ENCODE measurements at regions not wholly inside any gene's neighbourhood (a gene's known extent, or its start where the extent isn't known, plus 50 kb on each side); places are given as distances from the start of the nearest gene placed in this dataset.

- TF ChIP-seq POLR2AphosphoS5 (IDR thresholded peaks at IDR 0.05; ENCODE audit: low read depth, low read length), result no peak
- no peak for TF ChIP-seq SIN3A (IDR thresholded peaks at IDR 0.05; ENCODE audit: borderline replicate concordance, insufficient read depth, low read length)
- no peak for TF ChIP-seq REST (IDR thresholded peaks at IDR 0.05; ENCODE audit: insufficient read depth in 1 of 2, low read depth in 2 of 2, low read length in 2 of 2)
These were observed 107.0 kb upstream of the EYS start for GRCh38 chr6:65814071-65814470.

GRCh38 chr6:65803186-65803585 lies 96.2 kb upstream of the EYS start:
- TF ChIP-seq SIN3A (IDR thresholded peaks at IDR 0.05; ENCODE audit: borderline replicate concordance, insufficient read depth, low read length) (no peak), TAF1 (IDR thresholded peaks at IDR 0.05; ENCODE audit: borderline replicate concordance, insufficient read depth, low read length) (no peak)

GRCh38 chr6:65799389-65799788 lies 92.4 kb upstream of the EYS start:
- TF ChIP-seq REST (IDR thresholded peaks at IDR 0.05; ENCODE audit: insufficient read depth in 1 of 2, low read depth in 2 of 2, low read length in 2 of 2) (no peak), FOXP2 (optimal IDR thresholded peaks at IDR 0.05; ENCODE audit: borderline replicate concordance, extremely low read depth, extremely low read length, insufficient read depth) (no peak), POLR2AphosphoS5 (IDR thresholded peaks at IDR 0.05; ENCODE audit: low read depth, low read length) (no peak), SIN3A (IDR thresholded peaks at IDR 0.05; ENCODE audit: borderline replicate concordance, insufficient read depth, low read length) (no peak), TAF1 (IDR thresholded peaks at IDR 0.05; ENCODE audit: borderline replicate concordance, insufficient read depth, low read length) (no peak)

- TF ChIP-seq TAF1 (IDR thresholded peaks at IDR 0.05; ENCODE audit: borderline replicate concordance, insufficient read depth, low read length), result no peak
- TF ChIP-seq SIN3A (IDR thresholded peaks at IDR 0.05; ENCODE audit: borderline replicate concordance, insufficient read depth, low read length), result no peak
- TF ChIP-seq POLR2AphosphoS5 (IDR thresholded peaks at IDR 0.05; ENCODE audit: low read depth, low read length), result no peak
- no peak for TF ChIP-seq FOXP2 (optimal IDR thresholded peaks at IDR 0.05; ENCODE audit: borderline replicate concordance, extremely low read depth, extremely low read length, insufficient read depth)
These were observed 91.4 kb upstream of the EYS start for GRCh38 chr6:65798280-65799014.

- TF ChIP-seq REST (IDR thresholded peaks at IDR 0.05; ENCODE audit: insufficient read depth in 1 of 2, low read depth in 2 of 2, low read length in 2 of 2), result no peak
- no peak for TF ChIP-seq TAF1 (IDR thresholded peaks at IDR 0.05; ENCODE audit: borderline replicate concordance, insufficient read depth, low read length)
These were observed 83.6 kb upstream of the EYS start for GRCh38 chr6:65790666-65791065.

GRCh38 chr6:65787787-65788186 lies 80.8 kb upstream of the EYS start:
- TF ChIP-seq FOXP2 (optimal IDR thresholded peaks at IDR 0.05; ENCODE audit: borderline replicate concordance, extremely low read depth, extremely low read length, insufficient read depth), result no peak
- no peak for TF ChIP-seq TAF1 (IDR thresholded peaks at IDR 0.05; ENCODE audit: borderline replicate concordance, insufficient read depth, low read length)
- no peak for TF ChIP-seq REST (IDR thresholded peaks at IDR 0.05; ENCODE audit: insufficient read depth in 1 of 2, low read depth in 2 of 2, low read length in 2 of 2)
- no peak for TF ChIP-seq SIN3A (IDR thresholded peaks at IDR 0.05; ENCODE audit: borderline replicate concordance, insufficient read depth, low read length)
- no peak for TF ChIP-seq POLR2AphosphoS5 (IDR thresholded peaks at IDR 0.05; ENCODE audit: low read depth, low read length)
